Neuronal stem cell (in vitro differentiated cells): ENCODE measurements at regions not wholly inside any gene's neighbourhood (a gene's known extent, or its start where the extent isn't known, plus 50 kb on each side); places are given as distances from the start of the nearest gene placed in this dataset.

Experiments used
- DNase-seq: peaks from one replicate; pipeline ENCODE4 v3.0.0-alpha.2; 2013; ENCODE audit warnings: low spot score
- H2AFZ ChIP-seq: one replicate; pipeline ENCODE4 v1.6.1; 2013; ENCODE audit warnings: mild to moderate bottlenecking, low read length, inconsistent platforms
- H2AK5ac ChIP-seq: 2 replicates; pipeline ENCODE4 v1.6.1; 2013; ENCODE audit warnings: low read depth, mild to moderate bottlenecking, inconsistent platforms, low read length, moderate library complexity, mixed read lengths
- H2BK120ac ChIP-seq: 2 replicates; pipeline ENCODE4 v1.6.1; 2013; ENCODE audit warnings: low read depth, mild to moderate bottlenecking, inconsistent platforms, low read length, moderate library complexity, mixed read lengths
- H2BK12ac ChIP-seq: one replicate; pipeline ENCODE4 v1.6.1; 2013; ENCODE audit warnings: low read length, inconsistent platforms
- H2BK15ac ChIP-seq: 2 replicates; pipeline ENCODE4 v1.6.1; 2013; ENCODE audit warnings: mild to moderate bottlenecking, low read length, inconsistent platforms, mixed read lengths
- H2BK5ac ChIP-seq: one replicate; pipeline ENCODE4 v1.6.1; 2013; ENCODE audit warnings: inconsistent platforms, mild to moderate bottlenecking, low read length, moderate library complexity
- H3K14ac ChIP-seq: one replicate; pipeline ENCODE4 v1.6.1; 2013; ENCODE audit warnings: low read length, inconsistent platforms
- H3K18ac ChIP-seq: 2 replicates; pipeline ENCODE4 v1.6.1; 2013; ENCODE audit warnings: low read length, inconsistent platforms
- H3K23ac ChIP-seq: 2 replicates; pipeline ENCODE4 v1.6.1; 2013; ENCODE audit warnings: low read depth, mild to moderate bottlenecking, mixed read lengths, low read length, inconsistent platforms; ENCODE audit not compliant: poor library complexity
- H3K27ac ChIP-seq: replicated peaks from 3 replicates; pipeline ENCODE4 v1.5.1; 2013; ENCODE audit warnings: low read length, inconsistent platforms
- H3K27me3 ChIP-seq, 3 experiments: 2 replicates each; pipeline ENCODE4 v1.6.1; 2013; ENCODE audit warnings: low read length in 3 of 3, mild to moderate bottlenecking in 2 of 3, inconsistent platforms in 1 of 3, low read depth in 1 of 3, mixed read lengths in 1 of 3, moderate library complexity in 1 of 3; ENCODE audit not compliant: control insufficient read depth in 3 of 3, insufficient read depth in 3 of 3
- H3K36me3 ChIP-seq, 2 donors: replicated peaks in 1 of 2; 2 replicates each; pipeline ENCODE4 v1.6.1; 2013; ENCODE audit warnings: low read length in 2 of 2; ENCODE audit not compliant: control insufficient read depth in 2 of 2, insufficient read depth in 2 of 2
- H3K4ac ChIP-seq: 2 replicates; pipeline ENCODE4 v1.6.1; 2013; ENCODE audit warnings: inconsistent platforms, mild to moderate bottlenecking, low read length, moderate library complexity
- H3K4me1 ChIP-seq, 2 donors: 1 replicate in 1 of 2; 2 replicates in 1 of 2; pipeline ENCODE4 v1.6.1; 2013; ENCODE audit warnings: low read length in 2 of 2, low read depth in 1 of 2; ENCODE audit not compliant: control insufficient read depth in 2 of 2, insufficient read depth in 1 of 2
- H3K4me2 ChIP-seq: one replicate; pipeline ENCODE4 v1.6.1; 2013; ENCODE audit warnings: mild to moderate bottlenecking, low read length, inconsistent platforms; ENCODE audit not compliant: insufficient read depth, poor library complexity, severe bottlenecking
- H3K4me3 ChIP-seq, 2 donors: 2 replicates each; pipeline ENCODE4 v1.5.1; 2013; ENCODE audit warnings: low read length in 2 of 2, mild to moderate bottlenecking in 2 of 2, inconsistent platforms in 1 of 2, moderate library complexity in 1 of 2
- H3K79me1 ChIP-seq: one replicate; pipeline ENCODE4 v1.6.1; 2013; ENCODE audit warnings: low read depth, mild to moderate bottlenecking, inconsistent platforms, low read length, moderate library complexity
- H3K9ac ChIP-seq: one replicate; pipeline ENCODE4 v1.6.1; 2013; ENCODE audit warnings: mild to moderate bottlenecking, low read depth, low read length, inconsistent platforms; ENCODE audit not compliant: poor library complexity
- H3K9me3 ChIP-seq, 2 donors: replicated peaks in 1 of 2; 2 replicates each; pipeline versions ENCODE3 to v1.6.1; 2013; ENCODE audit warnings: low read length in 2 of 2, mild to moderate bottlenecking in 2 of 2, inconsistent platforms in 1 of 2, low read depth in 1 of 2, mixed read lengths in 1 of 2, moderate library complexity in 1 of 2; ENCODE audit not compliant: control insufficient read depth in 2 of 2, insufficient read depth in 1 of 2
- H4K8ac ChIP-seq: one replicate; pipeline ENCODE4 v1.6.1; 2013; ENCODE audit warnings: low read depth, mild to moderate bottlenecking, inconsistent platforms, low read length, moderate library complexity
- H4K91ac ChIP-seq: one replicate; pipeline ENCODE4 v1.6.1; 2013; ENCODE audit warnings: low read length, low read depth, mild to moderate bottlenecking, inconsistent platforms; ENCODE audit not compliant: poor library complexity
- WGBS, 2 donors: extraction: QIAGEN DNeasy Blood & Tissue Kit; methylation state at CpG; one replicate each; pipeline ENCODE4 v1.1.7; 2013; ENCODE audit warnings: missing lambda C conversion rate in 2 of 2, mixed read lengths in 1 of 2; ENCODE audit not compliant: insufficient read length in 2 of 2, insufficient replicate concordance in 1 of 2; ENCODE audit errors: extremely low coverage in 2 of 2; 5-methylcytosine and 5-hydroxymethylcytosine counted together

DNA sequence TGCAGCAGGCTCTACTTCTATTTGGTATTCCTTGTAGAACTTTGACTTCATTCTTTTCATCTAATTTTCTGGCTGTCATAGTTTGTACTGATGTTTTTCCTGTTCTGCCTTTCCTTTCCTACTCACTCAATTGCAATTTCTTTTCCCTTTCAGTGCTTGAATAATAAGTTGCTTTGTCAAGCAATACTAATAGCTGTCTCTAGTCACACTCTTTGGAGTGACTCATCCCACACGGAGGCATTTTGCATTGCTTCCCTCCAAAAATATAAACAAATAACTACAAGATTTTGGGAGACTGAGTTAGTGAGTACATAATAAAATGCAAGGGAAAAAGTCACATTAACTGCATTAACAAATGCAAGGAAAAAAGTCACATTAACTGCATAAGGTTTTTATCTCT lies 465.9 kb downstream of the CDH9 start:
- Histone ChIP-seq H3K79me1 (no peaks in the 10 kb centered on the region), H3K4me1 (peaks cover 0 to 10% of the 10 kb centered on the region in 2 donors), H3K14ac (no peak overlapping the region), H2BK120ac (no peak overlapping the region), H3K27ac (no peak overlapping the region), H3K9me3 (peaks cover 2% of the 10 kb centered on the region in 2 donors), H4K8ac (no peak overlapping the region), H4K91ac (no peak overlapping the region), H3K27me3 (no peaks in the 10 kb centered on the region), H3K9ac (no peak overlapping the region), H3K36me3 (no peaks in the 10 kb centered on the region), H3K4me3 (no peak overlapping the region), H2AFZ (peak overlapping the region; percentile 81), H2BK5ac (no peak overlapping the region), H3K4ac (no peak overlapping the region), H2BK12ac (no peak overlapping the region), H2AK5ac (no peak overlapping the region), H3K23ac (no peak overlapping the region), H3K4me2 (no peak overlapping the region), H3K18ac (no peak overlapping the region), H2BK15ac (no peak overlapping the region)
- no peak for DNase-seq
- no CpG with 5 or more reads among the region's 1 CpG for WGBS, 2 donors

GRCh38 chr5:26569929-26570258 lies 468.5 kb downstream of the CDH9 start:
- WGBS, 2 donors = no CpG with 5 or more reads among the region's 14 CpGs
- H3K36me3 ChIP-seq = no peaks in the 10 kb centered on the region
- peaks cover 4 to 8% of the 10 kb centered on the region in 2 donors for H3K9me3 ChIP-seq

DNA sequence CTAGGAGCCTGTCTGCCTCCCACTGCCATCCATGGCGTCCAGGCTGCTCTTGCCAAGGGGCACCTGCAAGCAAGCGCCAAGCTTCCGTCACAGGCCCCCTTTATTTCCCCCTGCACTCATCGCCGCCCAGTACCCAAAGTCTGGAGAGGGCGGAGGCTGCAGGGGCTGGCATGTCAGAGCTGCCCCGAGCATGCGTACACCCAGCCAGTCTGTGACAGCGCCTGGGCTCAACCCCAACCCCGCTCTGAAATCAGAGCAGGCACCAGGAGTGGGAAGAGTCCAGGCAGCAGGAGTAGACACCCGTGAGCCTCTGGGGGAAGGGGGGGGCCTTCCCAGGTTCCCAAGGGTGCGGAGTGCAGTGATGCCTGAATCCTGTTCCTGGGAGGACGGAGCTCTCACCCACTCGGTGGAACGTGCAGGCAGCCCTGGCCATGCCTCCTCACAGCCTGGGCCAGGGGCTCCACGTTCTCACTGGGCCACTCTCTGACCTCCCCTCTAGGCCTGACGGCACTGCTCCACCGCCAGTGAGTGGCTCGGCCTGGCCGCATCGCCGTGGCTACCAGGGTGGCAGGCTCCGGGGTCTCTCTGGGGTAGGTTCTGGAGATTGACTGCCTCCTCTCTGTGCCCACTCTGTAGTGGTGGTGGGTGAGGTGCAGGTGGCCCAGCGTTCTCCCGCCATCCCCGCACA lies 469.0 kb downstream of the CDH9 start:
- H3K9ac ChIP-seq = peak overlapping the region; percentile 21
- peak overlapping the region; percentile 24 for H2BK5ac ChIP-seq
- peak overlapping the region; percentile 84 for H2BK12ac ChIP-seq
- no peaks in the 10 kb centered on the region for H3K79me1 ChIP-seq
- peak overlapping the region; percentile 21 for H3K14ac ChIP-seq
- H2AK5ac ChIP-seq = peak overlapping the region; percentile 75
- no CpG with 5 or more reads among the region's 26 CpGs for WGBS, 2 donors
- no peak overlapping the region for H3K4ac ChIP-seq
- H3K36me3 ChIP-seq = no peaks in the 10 kb centered on the region
- no peak overlapping the region for H3K4me3 ChIP-seq
- no peak overlapping the region for H3K27ac ChIP-seq
- H3K18ac ChIP-seq = peak overlapping the region; percentile 76
- peak overlapping the region; percentile 75 for H2BK15ac ChIP-seq
- peaks cover 0 to 10% of the 10 kb centered on the region in 2 donors for H3K4me1 ChIP-seq
- no peak overlapping the region for H2BK120ac ChIP-seq
- no peaks in the 10 kb centered on the region for H3K27me3 ChIP-seq
- H3K4me2 ChIP-seq = no peak overlapping the region
- peak overlapping the region; percentile 55 for H3K23ac ChIP-seq
- H2AFZ ChIP-seq = peak overlapping the region; percentile 39
- H4K8ac ChIP-seq = peak overlapping the region; percentile 65
- peaks cover 4 to 8% of the 10 kb centered on the region in 2 donors for H3K9me3 ChIP-seq
- DNase-seq = no peak
- H4K91ac ChIP-seq = no peak overlapping the region

More at GRCh38 chr5:26569929-26570258, 468.5 kb downstream of the CDH9 start:
- H3K4ac ChIP-seq = no peak overlapping the region
- H3K4me2 ChIP-seq = no peak overlapping the region
- H3K9ac ChIP-seq = peak overlapping the region; percentile 21
- no peak for DNase-seq
- H2BK12ac ChIP-seq = peak overlapping the region; percentile 46
- no peaks in the 10 kb centered on the region for H3K79me1 ChIP-seq
- H3K27me3 ChIP-seq = no peaks in the 10 kb centered on the region
- peak overlapping the region; percentile 55 for H3K23ac ChIP-seq
- no peak overlapping the region for H2AFZ ChIP-seq
- H3K14ac ChIP-seq = no peak overlapping the region
- no peak overlapping the region for H3K27ac ChIP-seq
- no peak overlapping the region for H2BK15ac ChIP-seq
- H2BK120ac ChIP-seq = no peak overlapping the region
- H2AK5ac ChIP-seq = peak overlapping the region; percentile 75
- H4K91ac ChIP-seq = no peak overlapping the region
- peak overlapping the region; percentile 76 for H3K18ac ChIP-seq
- H3K4me1 ChIP-seq = peaks cover 0 to 10% of the 10 kb centered on the region in 2 donors
- H3K4me3 ChIP-seq = no peak overlapping the region
- H4K8ac ChIP-seq = peak overlapping the region; percentile 65
- no peak overlapping the region for H2BK5ac ChIP-seq

DNA sequence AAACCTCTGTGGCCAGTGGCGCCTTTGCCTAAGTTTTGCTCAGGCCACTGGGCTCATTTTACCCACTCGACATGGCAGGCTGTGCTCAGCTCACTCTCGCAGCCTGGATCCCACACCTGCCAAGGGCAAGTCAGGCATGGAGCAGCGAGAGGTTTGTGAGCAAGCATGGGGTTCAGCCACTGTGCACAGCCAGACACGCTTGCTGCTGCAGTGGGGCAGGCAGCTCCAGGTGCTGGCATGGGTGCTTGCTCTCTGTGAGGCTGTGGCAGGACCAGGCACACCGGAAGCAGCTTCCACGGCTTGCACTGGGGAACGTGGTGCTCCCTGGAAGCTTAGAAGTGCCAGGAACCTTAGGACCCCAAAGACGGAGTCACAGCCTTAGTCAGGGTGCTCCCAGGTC lies 470.1 kb downstream of the CDH9 start:
- no peaks in the 10 kb centered on the region for H3K36me3 ChIP-seq
- no peak overlapping the region for H2BK120ac ChIP-seq
- H2AK5ac ChIP-seq = no peak overlapping the region
- H3K79me1 ChIP-seq = no peaks in the 10 kb centered on the region
- WGBS, 2 donors = no CpG with 5 or more reads among the region's 9 CpGs
- peak overlapping the region; percentile 39 for H2AFZ ChIP-seq
- no peaks in the 10 kb centered on the region for H3K27me3 ChIP-seq
- no peak overlapping the region for H3K18ac ChIP-seq
- no peak overlapping the region for H2BK12ac ChIP-seq
- H3K14ac ChIP-seq = no peak overlapping the region
- no peak overlapping the region for H3K9ac ChIP-seq
- H2BK5ac ChIP-seq = no peak overlapping the region
- peaks cover 4 to 8% of the 10 kb centered on the region in 2 donors for H3K9me3 ChIP-seq
- H3K4me3 ChIP-seq = peak overlapping the region in 1 of 2 donors; percentile 22
- H4K91ac ChIP-seq = no peak overlapping the region
- DNase-seq = no peak
- peaks cover 0 to 10% of the 10 kb centered on the region in 2 donors for H3K4me1 ChIP-seq
- no peak overlapping the region for H4K8ac ChIP-seq
- H3K4ac ChIP-seq = no peak overlapping the region
- H3K4me2 ChIP-seq = no peak overlapping the region
- H3K27ac ChIP-seq = no peak overlapping the region
- no peak overlapping the region for H3K23ac ChIP-seq
- no peak overlapping the region for H2BK15ac ChIP-seq
